GM18858 (cell line): ENCODE measurements at regions not wholly inside any gene's neighbourhood (a gene's known extent, or its start where the extent isn't known, plus 50 kb on each side); places are given as distances from the start of the nearest gene placed in this dataset.
"Not testable (repeated sequence)": the region's sequence is repeated elsewhere in the genome, so short reads cannot be mapped to it uniquely, and the experiment has no call there.

Experiments
- ATAC-seq: cut with Tn5 transposase; IDR thresholded peaks from one replicate; pipeline ENCODE4 v1.9.1; 2021; ENCODE audit not compliant: unreplicated experiment

DNA sequence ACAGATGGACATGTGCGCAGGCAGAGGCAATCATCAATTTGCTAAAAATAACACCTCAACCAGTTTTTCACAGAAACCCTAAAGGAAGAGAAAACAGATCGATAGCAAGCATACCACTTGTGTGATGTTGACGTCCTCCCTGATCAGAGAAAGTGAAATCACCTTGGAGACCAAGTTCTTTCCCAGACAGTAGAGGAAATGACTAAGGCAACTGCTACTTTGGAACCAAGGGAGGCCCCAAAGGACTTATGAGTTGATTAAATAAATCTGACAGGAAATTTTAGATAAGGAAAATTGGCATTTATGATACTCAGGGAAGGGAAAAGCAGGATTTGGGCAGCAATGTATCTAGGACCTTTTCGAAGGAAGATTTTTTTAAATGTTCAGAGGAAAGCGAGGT lies 267.1 kb upstream of the ASIC2 start:
- ATAC-seq = no peak

- no peak for ATAC-seq
Measured at GRCh38 chr17:33560871-33561270, 267.8 kb upstream of the ASIC2 start.

DNA sequence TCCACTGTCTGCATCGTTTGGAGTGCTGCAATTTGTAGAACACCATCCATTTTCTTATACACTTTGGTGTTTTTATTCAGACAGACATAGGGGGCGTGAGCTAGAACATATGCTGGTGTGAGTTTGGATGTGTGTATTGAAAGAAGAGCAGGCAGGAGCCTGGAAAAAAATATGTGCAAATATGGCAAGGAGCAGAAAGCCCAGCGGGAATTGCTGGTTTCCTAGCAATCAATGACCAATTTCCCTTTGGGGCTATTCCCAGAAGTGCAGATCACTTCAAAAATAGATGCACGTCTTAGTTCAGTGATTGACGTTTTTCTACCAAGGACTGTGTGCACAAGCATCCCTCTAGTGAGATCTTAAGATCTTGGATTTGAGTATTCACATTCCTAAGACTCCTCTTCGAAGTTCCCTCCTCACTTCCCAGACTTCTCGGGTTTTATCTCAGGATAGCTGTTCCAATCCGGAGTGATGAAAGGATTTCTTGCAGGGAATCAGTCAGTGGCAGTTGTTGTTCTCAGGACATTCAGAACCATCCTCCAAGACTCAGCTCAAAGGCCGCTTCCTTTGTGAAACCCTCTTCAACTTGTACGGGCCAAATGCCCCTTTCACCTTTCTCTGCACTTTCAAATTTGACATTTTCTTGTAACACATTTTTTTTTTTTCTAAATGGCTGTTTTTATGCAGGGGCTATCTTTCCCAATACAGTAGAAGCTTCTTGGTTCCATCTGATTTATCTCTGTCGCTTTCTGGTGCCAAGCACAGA lies 268.7 kb upstream of the ASIC2 start:
- ATAC-seq = no peak

GRCh38 chr17:33562792-33563191 lies 269.7 kb upstream of the ASIC2 start:
- no peak for ATAC-seq

- no peak for ATAC-seq
Measured at GRCh38 chr17:33564146-33564545, 271.1 kb upstream of the ASIC2 start.

- ATAC-seq = no peak
Measured at GRCh38 chr17:33567223-33567622, 274.1 kb upstream of the ASIC2 start.

- no peak for ATAC-seq
Measured at GRCh38 chr17:33572615-33573014, 279.5 kb upstream of the ASIC2 start.

DNA sequence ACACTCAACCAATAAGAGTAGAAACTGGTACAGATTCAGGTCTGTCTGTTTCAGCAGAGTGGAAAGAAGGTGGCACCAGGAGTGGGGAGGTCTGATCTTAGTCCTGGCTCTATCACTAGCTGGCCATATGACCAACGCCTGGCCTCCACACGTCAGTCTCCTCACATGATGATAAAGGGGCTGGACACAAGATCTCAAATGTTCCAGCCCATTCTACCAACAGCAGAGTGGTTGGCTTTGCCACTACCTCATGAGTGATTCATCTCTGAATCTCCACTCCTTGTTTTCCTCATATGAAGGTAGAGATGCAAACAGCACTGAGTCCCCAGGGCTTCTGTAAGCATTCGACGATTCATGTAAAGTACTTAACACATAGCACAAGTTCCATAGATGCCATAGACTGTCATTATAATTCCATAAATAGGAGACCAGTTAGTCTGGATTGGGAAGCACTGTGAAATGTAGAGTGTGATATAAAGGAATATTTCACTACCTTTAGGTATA lies 281.9 kb upstream of the ASIC2 start:
- ATAC-seq = no peak

DNA sequence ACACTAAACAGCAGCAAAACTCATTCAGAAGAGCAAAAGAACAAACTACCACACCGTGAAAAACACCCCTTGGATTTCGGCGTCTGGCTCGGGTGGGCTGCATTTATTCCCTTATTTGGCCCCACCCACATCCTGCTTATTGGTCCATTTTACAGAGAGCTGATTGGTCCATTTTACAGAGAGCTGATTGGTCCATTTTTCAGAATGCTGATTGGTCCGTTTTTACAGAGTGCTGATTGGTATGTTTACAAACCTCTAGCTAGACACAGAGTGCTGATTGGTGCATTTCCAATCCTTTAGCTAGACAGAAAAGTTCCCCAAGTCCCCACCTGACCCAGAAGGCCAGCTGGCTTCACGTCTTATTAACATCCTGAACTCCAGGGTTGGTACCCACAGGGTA lies 286.6 kb upstream of the ASIC2 start:
- not testable (repeated sequence) for ATAC-seq

- ATAC-seq = no peak
Measured at GRCh38 chr17:33580215-33580614, 287.1 kb upstream of the ASIC2 start.

GRCh38 chr17:33582661-33583060 lies 289.6 kb upstream of the ASIC2 start:
- ATAC-seq = no peak

GRCh38 chr17:33583518-33584417 lies 290.7 kb upstream of the ASIC2 start:
- no peak for ATAC-seq

DNA sequence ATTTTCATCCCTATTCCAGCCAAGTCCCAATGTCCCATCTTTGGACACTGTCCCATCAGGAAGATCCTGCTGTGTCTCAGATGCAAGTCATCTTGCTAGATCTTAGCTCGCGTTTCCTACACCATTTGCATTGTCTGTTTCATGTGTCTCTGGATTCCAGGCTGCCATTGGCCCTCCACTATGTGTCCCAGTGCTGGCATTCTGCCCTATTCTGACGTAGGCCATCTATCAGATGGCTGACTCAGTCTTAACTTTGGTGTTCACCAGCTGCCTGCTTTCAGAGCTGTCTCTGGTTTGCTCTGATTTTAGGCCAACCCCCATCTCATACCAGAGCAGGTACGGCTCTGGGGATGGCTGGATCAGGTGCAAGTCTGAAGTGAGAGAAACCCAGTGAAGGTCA lies 300.9 kb upstream of the ASIC2 start:
- no peak for ATAC-seq

GRCh38 chr17:33595828-33596227 lies 302.7 kb upstream of the ASIC2 start:
- no peak for ATAC-seq

DNA sequence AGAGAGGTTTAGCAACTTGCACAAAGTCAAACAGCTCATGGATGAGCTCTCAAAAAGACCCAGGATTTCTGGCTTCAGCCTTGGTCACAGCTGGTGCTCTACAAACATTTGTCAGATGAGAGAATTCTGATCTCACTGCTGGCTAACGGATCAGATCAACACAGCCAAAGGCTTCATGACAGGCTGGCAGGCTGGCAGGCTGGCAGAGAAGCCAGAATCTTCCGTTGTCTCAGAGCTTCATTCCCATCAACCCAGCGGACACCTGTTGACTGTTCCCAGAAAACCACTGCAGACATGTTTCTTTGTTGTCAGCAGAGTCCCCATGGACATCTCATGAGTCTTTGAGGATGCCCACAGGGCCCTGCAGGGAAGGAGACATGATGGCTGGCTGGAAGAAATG lies 303.8 kb upstream of the ASIC2 start:
- ATAC-seq = no peak

- ATAC-seq = no peak
Measured at GRCh38 chr17:33598797-33599196, 305.7 kb upstream of the ASIC2 start.

DNA sequence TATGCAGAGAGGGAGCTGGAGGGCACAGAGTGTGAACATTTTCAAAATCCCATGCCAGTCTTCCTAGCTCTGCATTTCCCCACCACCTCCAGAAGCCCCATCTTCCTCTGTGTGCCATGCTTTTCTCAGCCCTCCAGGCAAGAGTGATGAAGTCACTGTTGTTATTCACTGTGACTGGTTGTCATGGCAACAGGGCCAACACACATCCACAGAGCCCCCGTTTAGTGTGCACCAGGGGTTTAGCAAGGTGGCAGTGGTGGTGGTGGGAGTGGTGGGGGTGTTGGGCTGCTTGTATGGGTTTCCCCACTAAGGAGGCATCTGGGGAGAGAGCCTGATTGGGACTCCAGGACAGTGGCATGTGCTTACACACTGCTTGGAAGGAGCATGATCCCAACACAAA lies 309.9 kb upstream of the ASIC2 start:
- ATAC-seq = no peak

DNA sequence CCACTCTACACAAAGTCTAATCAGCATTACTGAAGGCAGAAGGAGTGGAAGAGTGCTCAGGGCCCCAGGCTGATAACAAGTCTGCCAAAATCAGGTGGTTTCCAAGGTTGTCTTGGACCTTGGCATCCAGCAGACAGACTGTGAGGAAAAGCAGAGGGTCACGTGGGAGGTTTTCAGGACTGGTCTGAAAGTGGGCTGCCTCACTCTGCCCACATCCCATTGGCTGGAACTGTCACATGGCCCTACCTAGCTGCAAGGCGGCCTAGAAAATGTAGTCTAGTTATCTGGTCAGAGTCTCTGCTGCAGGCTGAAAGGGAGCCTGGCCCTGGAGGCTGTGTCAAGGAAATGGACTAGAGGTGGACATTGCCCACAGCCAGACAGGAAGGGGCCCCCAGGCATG lies 310.7 kb upstream of the ASIC2 start:
- ATAC-seq = no peak

GRCh38 chr17:33611532-33611931 lies 318.4 kb upstream of the ASIC2 start:
- ATAC-seq = no peak

- no peak for ATAC-seq
Measured at GRCh38 chr17:33615861-33616260, 322.8 kb upstream of the ASIC2 start.

GRCh38 chr17:33623841-33624240 lies 330.7 kb upstream of the ASIC2 start:
- no peak for ATAC-seq
